K562 (cell line): ENCODE measurements at regions not wholly inside any gene's neighbourhood (a gene's known extent, or its start where the extent isn't known, plus 50 kb on each side); places are given as distances from the start of the nearest gene placed in this dataset.

Experiments
- BRD4 ChIP-seq: fragments of 200-600 bp; sonication (generic); IDR thresholded peaks from 2 replicates; pipeline ENCODE4 v1.6.1; 2017; ENCODE audit warnings: inconsistent platforms
- CREB1 ChIP-seq, 2 experiments: sonication (generic) in 1 of 2; formaldehyde crosslinking in 1 of 2; IDR thresholded peaks; 2 replicates each; pipeline versions ENCODE4 v1.6.1 to v1.8.0; 2012 to 2022; ENCODE audit warnings: inconsistent platforms in 1 of 2, mild to moderate bottlenecking in 1 of 2, missing genetic modification reagents in 1 of 2, moderate library complexity in 1 of 2
- ESRRA ChIP-seq: fragments of 450-650 bp; IDR thresholded peaks from 2 replicates; pipeline ENCODE4 v1.6.1; 2014; ENCODE audit warnings: low read depth, mild to moderate bottlenecking, moderate library complexity, borderline replicate concordance
- HMG20A ChIP-seq: fragments of 450-650 bp; formaldehyde crosslinking; conservative IDR thresholded peaks from 2 replicates; pipeline ENCODE4 v1.4.0; 2020; ENCODE audit warnings: mild to moderate bottlenecking, mixed read lengths
- IRF1 ChIP-seq: sonication (generic); formaldehyde crosslinking; IDR thresholded peaks from 2 replicates; pipeline ENCODE4 v1.8.0; 2022; ENCODE audit warnings: missing genetic modification reagents, mild to moderate bottlenecking, borderline replicate concordance
- IRF2 ChIP-seq: sonication (generic); formaldehyde crosslinking; IDR thresholded peaks from 2 replicates; pipeline ENCODE4 v1.8.1; 2022; ENCODE audit warnings: mild to moderate bottlenecking, missing genetic modification reagents
- POLR2A ChIP-seq: fragments of 450-650 bp; conservative IDR thresholded peaks from 2 replicates; pipeline ENCODE4 v1.6.1; 2016
- RBM25 ChIP-seq: fragments of 200-400 bp; formaldehyde crosslinking; IDR thresholded peaks from 2 replicates; pipeline ENCODE4 v1.6.1; 2018; ENCODE audit warnings: low read length, low read depth, moderate library complexity; ENCODE audit not compliant: severe bottlenecking
- TCF3 ChIP-seq: sonication (generic); formaldehyde crosslinking; IDR thresholded peaks from 2 replicates; pipeline ENCODE4 v1.4.0; 2020; ENCODE audit warnings: mild to moderate bottlenecking, missing genetic modification reagents
- TF ChIP-seq, protein P1 (sequence below): fragments of 450-650 bp; IDR thresholded peaks from 2 replicates; pipeline ENCODE4 v1.6.1; 2016; ENCODE audit warnings: borderline replicate concordance
- TF ChIP-seq, protein P2 (sequence below), 3 experiments: IDR thresholded peaks in 2 of 3; conservative IDR thresholded peaks in 1 of 3; 2 replicates each; pipeline ENCODE4 v1.5.1; 2011 to 2012; ENCODE audit warnings: low read length in 3 of 3, mild to moderate bottlenecking in 3 of 3, control low read depth in 2 of 3, improper control_type of control experiment in 1 of 3, inconsistent platforms in 1 of 3, low read depth in 1 of 3, mixed read lengths in 1 of 3, moderate library complexity in 1 of 3; ENCODE audit not compliant: insufficient read depth in 2 of 3

- TF ChIP-seq HMG20A (CRISPR knock-in tag) (no peak), POLR2A (no peak), RBM25 (no peak), CREB1 (IDR thresholded peaks at IDR 0.05) (no peak), CREB1 (CRISPR knock-in tag; IDR thresholded peaks at IDR 0.05) (no peak), BRD4 (no peak), TCF3 (CRISPR knock-in tag) (no peak), IRF1 (CRISPR knock-in tag) (no peak), ESRRA (no peak), IRF2 (CRISPR knock-in tag) (no peak)
- TF ChIP-seq, protein P1, sequence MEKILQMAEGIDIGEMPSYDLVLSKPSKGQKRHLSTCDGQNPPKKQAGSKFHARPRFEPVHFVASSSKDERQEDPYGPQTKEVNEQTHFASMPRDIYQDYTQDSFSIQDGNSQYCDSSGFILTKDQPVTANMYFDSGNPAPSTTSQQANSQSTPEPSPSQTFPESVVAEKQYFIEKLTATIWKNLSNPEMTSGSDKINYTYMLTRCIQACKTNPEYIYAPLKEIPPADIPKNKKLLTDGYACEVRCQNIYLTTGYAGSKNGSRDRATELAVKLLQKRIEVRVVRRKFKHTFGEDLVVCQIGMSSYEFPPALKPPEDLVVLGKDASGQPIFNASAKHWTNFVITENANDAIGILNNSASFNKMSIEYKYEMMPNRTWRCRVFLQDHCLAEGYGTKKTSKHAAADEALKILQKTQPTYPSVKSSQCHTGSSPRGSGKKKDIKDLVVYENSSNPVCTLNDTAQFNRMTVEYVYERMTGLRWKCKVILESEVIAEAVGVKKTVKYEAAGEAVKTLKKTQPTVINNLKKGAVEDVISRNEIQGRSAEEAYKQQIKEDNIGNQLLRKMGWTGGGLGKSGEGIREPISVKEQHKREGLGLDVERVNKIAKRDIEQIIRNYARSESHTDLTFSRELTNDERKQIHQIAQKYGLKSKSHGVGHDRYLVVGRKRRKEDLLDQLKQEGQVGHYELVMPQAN = no peak
- TF ChIP-seq, protein P2, sequence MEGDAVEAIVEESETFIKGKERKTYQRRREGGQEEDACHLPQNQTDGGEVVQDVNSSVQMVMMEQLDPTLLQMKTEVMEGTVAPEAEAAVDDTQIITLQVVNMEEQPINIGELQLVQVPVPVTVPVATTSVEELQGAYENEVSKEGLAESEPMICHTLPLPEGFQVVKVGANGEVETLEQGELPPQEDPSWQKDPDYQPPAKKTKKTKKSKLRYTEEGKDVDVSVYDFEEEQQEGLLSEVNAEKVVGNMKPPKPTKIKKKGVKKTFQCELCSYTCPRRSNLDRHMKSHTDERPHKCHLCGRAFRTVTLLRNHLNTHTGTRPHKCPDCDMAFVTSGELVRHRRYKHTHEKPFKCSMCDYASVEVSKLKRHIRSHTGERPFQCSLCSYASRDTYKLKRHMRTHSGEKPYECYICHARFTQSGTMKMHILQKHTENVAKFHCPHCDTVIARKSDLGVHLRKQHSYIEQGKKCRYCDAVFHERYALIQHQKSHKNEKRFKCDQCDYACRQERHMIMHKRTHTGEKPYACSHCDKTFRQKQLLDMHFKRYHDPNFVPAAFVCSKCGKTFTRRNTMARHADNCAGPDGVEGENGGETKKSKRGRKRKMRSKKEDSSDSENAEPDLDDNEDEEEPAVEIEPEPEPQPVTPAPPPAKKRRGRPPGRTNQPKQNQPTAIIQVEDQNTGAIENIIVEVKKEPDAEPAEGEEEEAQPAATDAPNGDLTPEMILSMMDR (IDR thresholded peaks at IDR 0.05 in 2 of 3, conservative IDR thresholded peaks at IDR 0.05 in 1 of 3; ENCODE audit: insufficient read depth in 2 of 3, low read depth in 1 of 3, low read length in 3 of 3) = no peak
Measured at GRCh38 chr22:49242480-49242879, 585.2 kb downstream of the BRD1 start.
